ENCODE measurements at regions not wholly inside any gene's neighbourhood (a gene's known extent, or its start where the extent isn't known, plus 50 kb on each side); places are given as distances from the start of the nearest gene placed in this dataset.
A peak's percentile ranks its signal among the peaks of the same experiment; 100 is the strongest.

- no peak for FAIRE-seq
These were observed 145.2 kb upstream of the AKIRIN2 start for GRCh38 chr6:87847135-87847829.

GRCh38 chr6:87846434-87846833 lies 144.4 kb upstream of the AKIRIN2 start:
- no peak for FAIRE-seq

- no peak for FAIRE-seq
These were observed 138.3 kb upstream of the AKIRIN2 start for GRCh38 chr6:87840324-87840723.

- no peak for FAIRE-seq
These were observed 135.8 kb upstream of the AKIRIN2 start for GRCh38 chr6:87837876-87838275.

GRCh38 chr6:87837444-87837843 lies 135.4 kb upstream of the AKIRIN2 start:
- no peak for FAIRE-seq

- FAIRE-seq: peak; percentile 79
These were observed 130.2 kb upstream of the AKIRIN2 start for GRCh38 chr6:87832025-87832825.

GRCh38 chr6:87830907-87831306 lies 128.9 kb upstream of the AKIRIN2 start:
- FAIRE-seq: no peak

- FAIRE-seq: no peak
These were observed 127.6 kb upstream of the AKIRIN2 start for GRCh38 chr6:87829622-87830121.

- FAIRE-seq: no peak
These were observed 126.0 kb upstream of the AKIRIN2 start for GRCh38 chr6:87828044-87828443.

GRCh38 chr6:87827346-87827745 lies 125.3 kb upstream of the AKIRIN2 start:
- no peak for FAIRE-seq

- FAIRE-seq: no peak
These were observed 124.4 kb upstream of the AKIRIN2 start for GRCh38 chr6:87826424-87826823.

- no peak for FAIRE-seq
These were observed 123.8 kb upstream of the AKIRIN2 start for GRCh38 chr6:87825821-87826221.

- no peak for FAIRE-seq
These were observed 123.0 kb upstream of the AKIRIN2 start for GRCh38 chr6:87824958-87825491.

- FAIRE-seq: no peak
These were observed 120.0 kb upstream of the AKIRIN2 start for GRCh38 chr6:87822011-87822410.

- no peak for FAIRE-seq
These were observed 118.4 kb upstream of the AKIRIN2 start for GRCh38 chr6:87820343-87820984.

GRCh38 chr6:87817183-87817582 lies 115.2 kb upstream of the AKIRIN2 start:
- FAIRE-seq: no peak

GRCh38 chr6:87815449-87815848 lies 113.4 kb upstream of the AKIRIN2 start:
- no peak for FAIRE-seq

GRCh38 chr6:87808005-87808757 lies 106.1 kb upstream of the AKIRIN2 start:
- no peak for FAIRE-seq

- no peak for FAIRE-seq
These were observed 105.4 kb upstream of the AKIRIN2 start for GRCh38 chr6:87807475-87807874.

- FAIRE-seq: peak; percentile 64
These were observed 104.6 kb upstream of the AKIRIN2 start for GRCh38 chr6:87806635-87807034.

GRCh38 chr6:87806099-87806498 lies 104.1 kb upstream of the AKIRIN2 start:
- FAIRE-seq: no peak

- no peak for FAIRE-seq
These were observed 101.8 kb upstream of the AKIRIN2 start for GRCh38 chr6:87803791-87804190.

GRCh38 chr6:87799651-87800050 lies 97.6 kb upstream of the AKIRIN2 start:
- FAIRE-seq: no peak
